OCI-LY1 (cell line): ENCODE measurements at regions not wholly inside any gene's neighbourhood (a gene's known extent, or its start where the extent isn't known, plus 50 kb on each side); places are given as distances from the start of the nearest gene placed in this dataset.

Experiments used
- H2AFZ ChIP-seq: fragments of 200-600 bp; sonication (generic), shearing (Covaris generic); 2 replicates; pipeline ENCODE4 v1.6.0; 2014; ENCODE audit warnings: antibody characterized with exemption, mild to moderate bottlenecking, low read length
- H3F3A ChIP-seq: fragments of 200-600 bp; sonication (generic), shearing (Covaris generic); 2 replicates; pipeline ENCODE4 v1.6.0; 2014; ENCODE audit warnings: mild to moderate bottlenecking, antibody characterized with exemption, low read length, moderate library complexity; ENCODE audit not compliant: insufficient read depth
- H3K27ac ChIP-seq: fragments of 200-600 bp; sonication (generic); 2 replicates; pipeline ENCODE4 v1.5.1; 2014; ENCODE audit warnings: low read length, mixed run types, mild to moderate bottlenecking, low read depth; ENCODE audit not compliant: poor library complexity, severe bottlenecking
- H3K27me3 ChIP-seq: fragments of 200-600 bp; sonication (generic); 2 replicates; pipeline ENCODE4 v1.6.0; 2014; ENCODE audit warnings: antibody characterized with exemption, mild to moderate bottlenecking, low read length, moderate library complexity; ENCODE audit not compliant: insufficient read depth
- H3K36me3 ChIP-seq: fragments of 200-600 bp; sonication (generic); 2 replicates; pipeline ENCODE4 v1.6.1; 2014; ENCODE audit warnings: mild to moderate bottlenecking, antibody characterized with exemption, low read length, moderate library complexity, mixed read lengths; ENCODE audit not compliant: insufficient read depth
- H3K4me1 ChIP-seq: fragments of 200-600 bp; sonication (generic); 2 replicates; pipeline ENCODE4 v1.5.1; 2014; ENCODE audit warnings: mild to moderate bottlenecking, low read length, moderate library complexity; ENCODE audit not compliant: insufficient read depth, severe bottlenecking
- H3K4me2 ChIP-seq: fragments of 200-600 bp; sonication (generic), shearing (Covaris generic); 2 replicates; pipeline ENCODE4 v1.6.1; 2014; ENCODE audit warnings: low read length
- H3K4me3 ChIP-seq: fragments of 200-600 bp; sonication (generic); 2 replicates; pipeline ENCODE4 v1.5.1; 2014; ENCODE audit warnings: low read length, low read depth, mild to moderate bottlenecking, mixed read lengths; ENCODE audit not compliant: poor library complexity, severe bottlenecking
- H3K79me2 ChIP-seq: fragments of 200-600 bp; shearing (Covaris generic); 2 replicates; pipeline ENCODE4 v1.6.1; 2016; ENCODE audit warnings: mixed run types, low read length, mixed read lengths; ENCODE audit not compliant: insufficient read depth
- H3K9ac ChIP-seq: fragments of 200-600 bp; sonication (generic), shearing (Covaris generic); 2 replicates; pipeline ENCODE4 v1.6.1; 2014; ENCODE audit warnings: mild to moderate bottlenecking, low read length, mixed read lengths
- H3K9me2 ChIP-seq: fragments of 200-600 bp; sonication (generic), shearing (Covaris generic); 2 replicates; pipeline ENCODE4 v1.6.1; 2014; ENCODE audit warnings: low read depth, mild to moderate bottlenecking, low read length, mixed read lengths
- H3K9me3 ChIP-seq: fragments of 200-600 bp; shearing (Covaris generic); 2 replicates; pipeline ENCODE4 v1.6.1; 2014; ENCODE audit warnings: low read length, mixed read lengths
- H4K20me1 ChIP-seq: fragments of 200-600 bp; sonication (generic), shearing (Covaris generic); 2 replicates; pipeline ENCODE4 v1.6.0; 2016; ENCODE audit warnings: mild to moderate bottlenecking, low read length; ENCODE audit not compliant: insufficient read depth
- EZH2 ChIP-seq: fragments of 200-600 bp; sonication (generic), shearing (Covaris generic); IDR thresholded peaks from 2 replicates; pipeline ENCODE4 v1.8.0; 2017; ENCODE audit warnings: borderline replicate concordance, mixed run types, mild to moderate bottlenecking, antibody characterized with exemption, low read length, moderate library complexity, mixed read lengths
- TF ChIP-seq, protein P1 (sequence below): fragments of 200-600 bp; sonication (generic), shearing (Covaris generic); IDR thresholded peaks from 2 replicates; pipeline ENCODE4 v1.5.1; 2017; ENCODE audit warnings: mild to moderate bottlenecking, antibody characterized with exemption, low read length, moderate library complexity, mixed read lengths

DNA sequence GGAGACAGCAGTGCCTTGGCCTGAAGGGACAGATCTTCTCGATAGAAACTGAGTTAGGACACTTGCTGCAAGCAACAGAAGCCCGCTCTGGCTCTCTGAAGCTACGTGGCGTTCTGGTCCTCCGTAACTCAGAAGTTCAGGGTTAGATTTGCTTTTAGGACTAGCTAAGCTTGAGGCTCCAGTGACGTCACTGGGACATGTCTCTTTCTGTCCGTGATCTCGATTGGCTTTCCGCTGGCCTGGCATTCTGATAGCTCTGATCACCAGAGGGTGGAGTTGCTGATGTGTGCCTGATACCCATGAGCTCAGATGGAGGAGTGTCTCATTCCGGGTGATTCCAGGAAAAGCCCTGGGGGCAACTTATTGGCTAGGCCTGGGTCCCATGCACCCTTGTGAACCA is 75.0 kb downstream of the GLI2 start:
- no peaks in the 10 kb centered on the region for H3K9me3 ChIP-seq
- no peak overlapping the region for H2AFZ ChIP-seq
- no peak overlapping the region for H3K4me2 ChIP-seq
- no peak for TF ChIP-seq EZH2
- TF ChIP-seq, protein P1, sequence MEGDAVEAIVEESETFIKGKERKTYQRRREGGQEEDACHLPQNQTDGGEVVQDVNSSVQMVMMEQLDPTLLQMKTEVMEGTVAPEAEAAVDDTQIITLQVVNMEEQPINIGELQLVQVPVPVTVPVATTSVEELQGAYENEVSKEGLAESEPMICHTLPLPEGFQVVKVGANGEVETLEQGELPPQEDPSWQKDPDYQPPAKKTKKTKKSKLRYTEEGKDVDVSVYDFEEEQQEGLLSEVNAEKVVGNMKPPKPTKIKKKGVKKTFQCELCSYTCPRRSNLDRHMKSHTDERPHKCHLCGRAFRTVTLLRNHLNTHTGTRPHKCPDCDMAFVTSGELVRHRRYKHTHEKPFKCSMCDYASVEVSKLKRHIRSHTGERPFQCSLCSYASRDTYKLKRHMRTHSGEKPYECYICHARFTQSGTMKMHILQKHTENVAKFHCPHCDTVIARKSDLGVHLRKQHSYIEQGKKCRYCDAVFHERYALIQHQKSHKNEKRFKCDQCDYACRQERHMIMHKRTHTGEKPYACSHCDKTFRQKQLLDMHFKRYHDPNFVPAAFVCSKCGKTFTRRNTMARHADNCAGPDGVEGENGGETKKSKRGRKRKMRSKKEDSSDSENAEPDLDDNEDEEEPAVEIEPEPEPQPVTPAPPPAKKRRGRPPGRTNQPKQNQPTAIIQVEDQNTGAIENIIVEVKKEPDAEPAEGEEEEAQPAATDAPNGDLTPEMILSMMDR = no peak
- H4K20me1 ChIP-seq = no peaks in the 10 kb centered on the region
- no peak overlapping the region for H3K27ac ChIP-seq
- no peaks in the 10 kb centered on the region for H3K4me1 ChIP-seq
- H3K79me2 ChIP-seq = no peaks in the 10 kb centered on the region
- H3K9me2 ChIP-seq = no peaks in the 10 kb centered on the region
- H3F3A ChIP-seq = no peaks in the 10 kb centered on the region
- no peak overlapping the region for H3K9ac ChIP-seq
- no peaks in the 10 kb centered on the region for H3K36me3 ChIP-seq
- H3K27me3 ChIP-seq = peaks cover 5% of the 10 kb centered on the region; the same call in 1 of the 2 replicates
- no peak overlapping the region for H3K4me3 ChIP-seq

DNA sequence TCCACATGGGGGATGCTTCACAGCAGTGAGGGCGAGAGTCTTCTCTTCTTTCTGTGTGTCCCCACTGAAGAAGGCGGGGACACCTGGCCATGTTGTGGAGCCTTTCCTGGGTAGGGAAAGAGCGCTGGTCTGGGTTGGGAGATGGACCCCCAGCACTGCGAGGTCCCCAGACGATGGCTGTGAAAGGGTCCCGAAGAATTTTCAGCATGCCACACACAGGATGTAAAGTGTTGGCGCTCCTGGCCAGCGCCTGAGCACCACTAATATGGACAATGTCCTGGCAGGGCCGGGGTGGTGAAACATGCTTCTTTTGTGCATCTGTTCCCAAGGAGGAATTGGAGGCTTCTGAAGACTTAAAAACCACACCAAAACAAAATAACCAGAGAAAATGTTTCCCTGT is 77.2 kb downstream of the GLI2 start:
- Histone ChIP-seq H3K9me3 (no peaks in the 10 kb centered on the region), H3K4me2 (no peak overlapping the region), H3F3A (no peaks in the 10 kb centered on the region), H2AFZ (no peak overlapping the region), H3K79me2 (no peaks in the 10 kb centered on the region), H3K4me3 (no peak overlapping the region), H3K27ac (no peak overlapping the region), H3K4me1 (no peaks in the 10 kb centered on the region), H4K20me1 (no peaks in the 10 kb centered on the region), H3K9me2 (no peaks in the 10 kb centered on the region), H3K27me3 (peaks cover 11% of the 10 kb centered on the region; the same call in 1 of the 2 replicates), H3K9ac (no peak overlapping the region), H3K36me3 (no peaks in the 10 kb centered on the region)
- TF ChIP-seq, protein P1 = no peak
- no peak for TF ChIP-seq EZH2

DNA sequence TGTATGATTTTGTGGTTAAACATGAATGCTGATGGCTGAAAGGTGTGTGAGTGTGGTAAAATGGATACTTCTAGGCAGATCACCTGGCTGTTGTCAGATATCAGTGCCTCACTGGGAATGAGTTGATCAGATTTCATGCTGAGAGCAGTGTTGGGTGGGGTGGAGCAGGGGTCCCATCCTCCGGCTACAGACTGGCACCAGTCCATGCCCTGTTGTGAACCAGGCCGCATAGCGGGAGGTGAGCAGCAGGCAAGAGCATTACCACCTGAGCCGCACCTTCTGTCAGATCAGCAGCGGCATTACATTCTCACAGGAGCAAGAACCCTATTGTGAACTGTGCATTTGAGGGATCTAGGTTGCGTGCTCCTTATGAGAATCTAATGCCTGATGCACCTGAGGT is 78.7 kb downstream of the GLI2 start:
- H2AFZ ChIP-seq = no peak overlapping the region
- TF ChIP-seq, protein P1 = no peak
- no peak for TF ChIP-seq EZH2
- 0 out of 2 replicates have a peak, but pooled peaks cover 15% of the 10 kb centered on the region for H3K27me3 ChIP-seq
- no peak overlapping the region for H3K4me3 ChIP-seq
- H3K27ac ChIP-seq = no peak overlapping the region
- H3F3A ChIP-seq = no peaks in the 10 kb centered on the region
- H3K79me2 ChIP-seq = no peaks in the 10 kb centered on the region
- H3K4me1 ChIP-seq = no peaks in the 10 kb centered on the region
- H4K20me1 ChIP-seq = no peaks in the 10 kb centered on the region
- H3K4me2 ChIP-seq = no peak overlapping the region
- H3K9me3 ChIP-seq = no peaks in the 10 kb centered on the region
- H3K9me2 ChIP-seq = no peaks in the 10 kb centered on the region
- H3K9ac ChIP-seq = no peak overlapping the region
- H3K36me3 ChIP-seq = no peaks in the 10 kb centered on the region
